BE2C (cell line): ENCODE measurements at regions not wholly inside any gene's neighbourhood (a gene's known extent, or its start where the extent isn't known, plus 50 kb on each side); places are given as distances from the start of the nearest gene placed in this dataset.

ENCODE experiments used
- DNase-seq: peaks from one replicate; pipeline ENCODE4 v3.0.0-alpha.2; 2020
- H3K27me3 ChIP-seq: fragments of 250-450 bp; sonication (Bioruptor Pico); 2 replicates; pipeline ENCODE4 v1.5.1; 2020; ENCODE audit warnings: mild to moderate bottlenecking
- H3K36me3 ChIP-seq: fragments of 250-450 bp; sonication (Bioruptor Pico); 2 replicates; pipeline ENCODE4 v1.5.1; 2020; ENCODE audit warnings: mild to moderate bottlenecking
- H3K4me1 ChIP-seq: fragments of 250-450 bp; sonication (Bioruptor Pico); 2 replicates; pipeline ENCODE4 v1.5.1; 2020
- H3K4me3 ChIP-seq: 2 replicates; pipeline ENCODE4 v1.5.1; 2011; ENCODE audit warnings: low read depth, low read length
- H3K9me3 ChIP-seq: fragments of 250-450 bp; sonication (Bioruptor Pico); 2 replicates; pipeline ENCODE4 v1.5.1; 2020
- TF ChIP-seq, protein P1 (sequence below): IDR thresholded peaks from 2 replicates; pipeline ENCODE4 v1.5.1; 2012; ENCODE audit warnings: mild to moderate bottlenecking, low read depth, low read length

DNA sequence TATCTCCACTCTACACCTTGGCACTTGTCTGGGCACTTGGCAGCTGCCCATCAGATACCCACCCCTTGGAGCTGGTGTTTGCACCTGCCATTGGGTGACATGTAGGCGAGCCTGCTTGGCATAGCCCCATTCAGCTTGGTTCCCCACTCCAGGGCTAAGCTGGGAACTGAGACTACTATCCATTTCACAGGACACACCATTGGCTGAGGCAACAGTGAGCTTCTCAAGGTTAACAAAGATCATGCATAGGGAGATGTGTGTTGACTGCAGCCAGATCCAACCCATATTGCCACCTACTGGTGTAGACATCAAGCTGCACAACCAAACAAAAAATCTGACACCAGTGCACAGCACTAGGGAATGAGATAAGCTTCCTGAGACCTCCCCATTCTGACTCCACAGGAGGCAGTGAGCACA, 1389.8 kb upstream of the TMEFF2 start:
- Histone ChIP-seq H3K4me3 (no peak overlapping the region), H3K4me1 (peaks cover 6% of the 10 kb centered on the region; the same call in 1 of the 2 replicates), H3K36me3 (no peaks in the 10 kb centered on the region), H3K9me3 (no peaks in the 10 kb centered on the region; the same call in 1 of the 2 replicates), H3K27me3 (no peaks in the 10 kb centered on the region)
- peak; percentile 53 for DNase-seq
- TF ChIP-seq, protein P1, sequence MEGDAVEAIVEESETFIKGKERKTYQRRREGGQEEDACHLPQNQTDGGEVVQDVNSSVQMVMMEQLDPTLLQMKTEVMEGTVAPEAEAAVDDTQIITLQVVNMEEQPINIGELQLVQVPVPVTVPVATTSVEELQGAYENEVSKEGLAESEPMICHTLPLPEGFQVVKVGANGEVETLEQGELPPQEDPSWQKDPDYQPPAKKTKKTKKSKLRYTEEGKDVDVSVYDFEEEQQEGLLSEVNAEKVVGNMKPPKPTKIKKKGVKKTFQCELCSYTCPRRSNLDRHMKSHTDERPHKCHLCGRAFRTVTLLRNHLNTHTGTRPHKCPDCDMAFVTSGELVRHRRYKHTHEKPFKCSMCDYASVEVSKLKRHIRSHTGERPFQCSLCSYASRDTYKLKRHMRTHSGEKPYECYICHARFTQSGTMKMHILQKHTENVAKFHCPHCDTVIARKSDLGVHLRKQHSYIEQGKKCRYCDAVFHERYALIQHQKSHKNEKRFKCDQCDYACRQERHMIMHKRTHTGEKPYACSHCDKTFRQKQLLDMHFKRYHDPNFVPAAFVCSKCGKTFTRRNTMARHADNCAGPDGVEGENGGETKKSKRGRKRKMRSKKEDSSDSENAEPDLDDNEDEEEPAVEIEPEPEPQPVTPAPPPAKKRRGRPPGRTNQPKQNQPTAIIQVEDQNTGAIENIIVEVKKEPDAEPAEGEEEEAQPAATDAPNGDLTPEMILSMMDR, result peak; percentile 87

DNA sequence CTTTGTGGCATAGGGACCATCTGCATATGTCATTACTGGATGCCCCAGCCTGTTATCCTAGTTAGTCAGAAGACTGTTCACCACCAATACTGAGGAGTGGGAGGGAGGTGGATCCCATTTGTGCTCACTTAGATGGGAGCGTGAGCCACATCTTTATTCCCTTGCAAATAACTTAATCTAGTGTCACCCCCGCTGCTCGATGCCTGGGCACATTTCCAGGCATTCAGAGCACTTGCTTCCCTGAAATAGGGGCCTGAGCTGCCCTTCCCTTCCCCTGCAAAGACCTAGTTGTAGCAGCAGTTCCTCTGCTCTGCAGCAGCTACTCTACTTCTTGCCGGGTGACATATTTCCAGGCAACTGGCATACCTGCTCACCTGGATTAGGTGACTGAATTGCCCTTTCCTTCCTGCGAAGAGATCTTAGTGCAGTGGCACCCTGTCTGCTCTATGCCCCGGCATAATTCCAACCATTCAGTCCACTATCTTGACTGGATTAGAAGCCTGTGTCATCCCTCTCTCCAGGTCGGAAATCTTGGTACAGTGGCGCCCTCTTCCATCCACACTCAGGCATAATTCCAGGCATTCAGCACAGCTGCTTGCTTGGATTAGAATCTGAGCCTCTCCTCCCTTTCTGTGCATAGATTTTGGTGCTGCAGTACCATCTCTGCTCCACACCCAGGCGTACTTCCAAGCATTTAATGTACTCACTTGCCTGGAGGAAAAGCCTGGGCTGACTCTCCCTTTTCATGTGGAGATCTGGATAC, 1389.1 kb upstream of the TMEFF2 start:
- Histone ChIP-seq H3K9me3 (no peaks in the 10 kb centered on the region; the same call in 1 of the 2 replicates), H3K36me3 (no peaks in the 10 kb centered on the region), H3K27me3 (no peaks in the 10 kb centered on the region), H3K4me3 (no peak overlapping the region), H3K4me1 (peaks cover 6% of the 10 kb centered on the region; the same call in 1 of the 2 replicates)
- DNase-seq, result peak; percentile 72
- TF ChIP-seq, protein P1, result peak; percentile 82

DNA sequence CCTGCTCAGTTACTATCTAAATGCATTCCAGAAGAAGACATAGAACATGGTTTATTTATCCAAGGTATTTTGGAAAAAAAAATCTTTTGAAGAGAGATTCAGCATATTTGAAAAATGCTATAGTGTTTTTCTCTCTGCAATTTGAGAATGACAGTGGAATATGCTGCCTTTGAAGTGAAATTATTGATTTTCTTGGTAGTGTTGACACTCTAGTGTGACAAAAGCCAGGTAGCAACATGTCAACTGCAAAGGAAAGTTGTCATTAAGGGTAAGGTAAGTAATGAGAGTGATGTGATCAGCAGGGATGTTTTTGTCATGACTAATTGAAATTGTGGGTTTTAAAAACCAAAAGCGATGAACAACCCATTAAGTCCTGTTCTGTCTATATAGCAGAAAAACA, 1387.1 kb upstream of the TMEFF2 start:
- Histone ChIP-seq H3K4me1 (peaks cover 6% of the 10 kb centered on the region; the same call in 1 of the 2 replicates), H3K36me3 (no peaks in the 10 kb centered on the region), H3K27me3 (no peaks in the 10 kb centered on the region), H3K9me3 (no peaks in the 10 kb centered on the region; the same call in 1 of the 2 replicates), H3K4me3 (no peak overlapping the region)
- TF ChIP-seq, protein P1, result no peak
- DNase-seq, result no peak

DNA sequence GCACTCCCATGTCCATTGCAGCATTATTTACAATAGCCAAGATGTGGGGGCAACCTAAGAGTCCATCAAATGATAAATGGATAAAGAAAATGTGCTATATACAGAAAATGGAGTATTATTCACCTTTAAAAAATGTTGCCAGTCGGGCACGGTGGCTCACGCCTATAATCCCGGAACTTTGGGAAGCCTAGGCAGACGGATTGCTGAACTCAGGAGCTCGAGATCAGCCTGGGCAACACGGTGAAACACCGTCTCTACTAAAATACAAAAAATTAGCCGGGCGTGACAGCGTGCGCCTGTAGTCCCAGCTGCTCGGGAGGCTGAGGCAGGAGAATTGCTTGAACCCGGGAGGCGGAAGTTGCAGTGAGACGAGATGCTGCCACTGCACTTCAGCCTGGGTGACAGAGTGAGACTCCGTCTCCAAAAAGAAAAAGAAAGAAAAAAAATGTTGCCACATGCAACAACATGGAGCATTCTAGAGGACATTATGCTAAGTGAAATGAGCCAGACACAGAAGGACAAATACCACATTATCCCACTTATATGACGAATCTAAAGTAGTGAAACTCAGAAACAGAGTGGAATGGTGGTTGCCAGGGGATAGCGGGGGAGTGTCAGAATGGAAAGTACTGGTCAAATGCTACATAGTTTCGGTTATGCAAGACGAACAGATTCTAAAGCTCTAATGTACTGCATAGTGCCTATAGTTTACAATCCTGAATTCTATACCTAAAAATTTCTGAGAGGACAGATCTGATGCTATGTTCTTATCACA, 1385.6 kb upstream of the TMEFF2 start:
- Histone ChIP-seq H3K9me3 (no peaks in the 10 kb centered on the region), H3K4me3 (no peak overlapping the region), H3K36me3 (no peaks in the 10 kb centered on the region), H3K4me1 (peaks cover 6% of the 10 kb centered on the region; the same call in 1 of the 2 replicates), H3K27me3 (no peaks in the 10 kb centered on the region)
- DNase-seq, result no peak
- TF ChIP-seq, protein P1, result no peak

DNA sequence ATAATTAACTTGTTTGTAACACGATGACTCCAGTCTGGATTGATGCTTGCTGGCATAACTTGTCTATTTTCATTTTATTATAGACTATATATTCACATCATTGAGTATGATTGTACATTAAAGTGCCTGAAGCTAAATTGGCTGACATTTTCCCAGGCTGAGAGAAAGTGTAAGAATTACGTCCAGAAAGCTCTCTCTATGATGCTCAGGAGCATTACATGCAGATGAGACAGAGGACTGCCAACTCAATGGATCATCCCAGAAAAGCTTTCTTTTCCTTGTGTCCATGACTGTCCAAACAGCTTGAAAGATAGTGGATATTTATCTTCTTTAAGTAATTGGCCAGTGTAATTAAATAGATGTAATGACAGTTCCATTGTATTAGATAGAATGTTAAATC, 1372.2 kb upstream of the TMEFF2 start:
- Histone ChIP-seq H3K4me1 (no peaks in the 10 kb centered on the region), H3K27me3 (no peaks in the 10 kb centered on the region), H3K36me3 (no peaks in the 10 kb centered on the region), H3K9me3 (no peaks in the 10 kb centered on the region), H3K4me3 (no peak overlapping the region)
- no peak for DNase-seq
- TF ChIP-seq, protein P1, result no peak
